ENCODE measurements at regions not wholly inside any gene's neighbourhood (a gene's known extent, or its start where the extent isn't known, plus 50 kb on each side); places are given as distances from the start of the nearest gene placed in this dataset.

DNA sequence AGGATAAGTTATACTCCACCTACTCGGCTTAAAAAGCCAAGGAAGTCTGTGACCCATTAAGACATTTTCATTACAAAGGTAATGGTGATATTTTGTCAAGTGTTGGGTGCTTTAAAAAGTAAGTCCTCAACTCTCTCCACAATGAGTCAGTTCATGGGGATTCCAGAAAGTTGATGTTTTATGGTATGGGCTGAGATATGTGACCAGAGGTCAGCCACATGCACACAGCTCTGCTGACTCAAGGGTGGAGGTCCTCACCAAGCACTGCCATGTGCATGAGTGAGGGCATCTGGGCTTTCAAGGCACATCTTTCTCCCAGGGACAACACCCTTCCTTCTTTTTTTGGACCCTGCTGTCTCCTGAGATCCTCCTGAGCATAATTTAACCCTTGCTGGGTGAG is 292.9 kb downstream of the PTEN start:
- SMC1A ChIA-PET (ENCODE audit: uncharacterized antibody, unreplicated experiment) = interaction anchor here (0.9 to 1.1 kb wide), 2 partner anchors 62 to 84 kb away, joined by 3 read pairs; no protein-coding TSS in a partner anchor
- in situ Hi-C loops (cut with MboI) = no loop called here
- TF ChIP-seq, protein P1, sequence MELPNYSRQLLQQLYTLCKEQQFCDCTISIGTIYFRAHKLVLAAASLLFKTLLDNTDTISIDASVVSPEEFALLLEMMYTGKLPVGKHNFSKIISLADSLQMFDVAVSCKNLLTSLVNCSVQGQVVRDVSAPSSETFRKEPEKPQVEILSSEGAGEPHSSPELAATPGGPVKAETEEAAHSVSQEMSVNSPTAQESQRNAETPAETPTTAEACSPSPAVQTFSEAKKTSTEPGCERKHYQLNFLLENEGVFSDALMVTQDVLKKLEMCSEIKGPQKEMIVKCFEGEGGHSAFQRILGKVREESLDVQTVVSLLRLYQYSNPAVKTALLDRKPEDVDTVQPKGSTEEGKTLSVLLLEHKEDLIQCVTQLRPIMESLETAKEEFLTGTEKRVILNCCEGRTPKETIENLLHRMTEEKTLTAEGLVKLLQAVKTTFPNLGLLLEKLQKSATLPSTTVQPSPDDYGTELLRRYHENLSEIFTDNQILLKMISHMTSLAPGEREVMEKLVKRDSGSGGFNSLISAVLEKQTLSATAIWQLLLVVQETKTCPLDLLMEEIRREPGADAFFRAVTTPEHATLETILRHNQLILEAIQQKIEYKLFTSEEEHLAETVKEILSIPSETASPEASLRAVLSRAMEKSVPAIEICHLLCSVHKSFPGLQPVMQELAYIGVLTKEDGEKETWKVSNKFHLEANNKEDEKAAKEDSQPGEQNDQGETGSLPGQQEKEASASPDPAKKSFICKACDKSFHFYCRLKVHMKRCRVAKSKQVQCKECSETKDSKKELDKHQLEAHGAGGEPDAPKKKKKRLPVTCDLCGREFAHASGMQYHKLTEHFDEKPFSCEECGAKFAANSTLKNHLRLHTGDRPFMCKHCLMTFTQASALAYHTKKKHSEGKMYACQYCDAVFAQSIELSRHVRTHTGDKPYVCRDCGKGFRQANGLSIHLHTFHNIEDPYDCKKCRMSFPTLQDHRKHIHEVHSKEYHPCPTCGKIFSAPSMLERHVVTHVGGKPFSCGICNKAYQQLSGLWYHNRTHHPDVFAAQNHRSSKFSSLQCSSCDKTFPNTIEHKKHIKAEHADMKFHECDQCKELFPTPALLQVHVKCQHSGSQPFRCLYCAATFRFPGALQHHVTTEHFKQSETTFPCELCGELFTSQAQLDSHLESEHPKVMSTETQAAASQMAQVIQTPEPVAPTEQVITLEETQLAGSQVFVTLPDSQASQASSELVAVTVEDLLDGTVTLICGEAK (IDR thresholded peaks at IDR 0.05; ENCODE audit: borderline replicate concordance) = no peak
- TF ChIP-seq ZBED1 (IDR thresholded peaks at IDR 0.05; ENCODE audit: borderline replicate concordance) (no peak), SREBF1 (IDR thresholded peaks at IDR 0.05; ENCODE audit: low read length) (no peak), CHD1 (IDR thresholded peaks at IDR 0.05; ENCODE audit: low read depth, low read length) (no peak), POLR2A (IDR thresholded peaks at IDR 0.05; ENCODE audit: low read depth, low read length) (no peak), TCF7 (IDR thresholded peaks at IDR 0.05; ENCODE audit: borderline replicate concordance) (no peak)
- TF ChIP-seq, protein P2, sequence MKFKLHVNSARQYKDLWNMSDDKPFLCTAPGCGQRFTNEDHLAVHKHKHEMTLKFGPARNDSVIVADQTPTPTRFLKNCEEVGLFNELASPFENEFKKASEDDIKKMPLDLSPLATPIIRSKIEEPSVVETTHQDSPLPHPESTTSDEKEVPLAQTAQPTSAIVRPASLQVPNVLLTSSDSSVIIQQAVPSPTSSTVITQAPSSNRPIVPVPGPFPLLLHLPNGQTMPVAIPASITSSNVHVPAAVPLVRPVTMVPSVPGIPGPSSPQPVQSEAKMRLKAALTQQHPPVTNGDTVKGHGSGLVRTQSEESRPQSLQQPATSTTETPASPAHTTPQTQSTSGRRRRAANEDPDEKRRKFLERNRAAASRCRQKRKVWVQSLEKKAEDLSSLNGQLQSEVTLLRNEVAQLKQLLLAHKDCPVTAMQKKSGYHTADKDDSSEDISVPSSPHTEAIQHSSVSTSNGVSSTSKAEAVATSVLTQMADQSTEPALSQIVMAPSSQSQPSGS (IDR thresholded peaks at IDR 0.05; ENCODE audit: low read length) = no peak
- TF ChIP-seq, protein P3, sequence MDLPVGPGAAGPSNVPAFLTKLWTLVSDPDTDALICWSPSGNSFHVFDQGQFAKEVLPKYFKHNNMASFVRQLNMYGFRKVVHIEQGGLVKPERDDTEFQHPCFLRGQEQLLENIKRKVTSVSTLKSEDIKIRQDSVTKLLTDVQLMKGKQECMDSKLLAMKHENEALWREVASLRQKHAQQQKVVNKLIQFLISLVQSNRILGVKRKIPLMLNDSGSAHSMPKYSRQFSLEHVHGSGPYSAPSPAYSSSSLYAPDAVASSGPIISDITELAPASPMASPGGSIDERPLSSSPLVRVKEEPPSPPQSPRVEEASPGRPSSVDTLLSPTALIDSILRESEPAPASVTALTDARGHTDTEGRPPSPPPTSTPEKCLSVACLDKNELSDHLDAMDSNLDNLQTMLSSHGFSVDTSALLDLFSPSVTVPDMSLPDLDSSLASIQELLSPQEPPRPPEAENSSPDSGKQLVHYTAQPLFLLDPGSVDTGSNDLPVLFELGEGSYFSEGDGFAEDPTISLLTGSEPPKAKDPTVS (IDR thresholded peaks at IDR 0.05; ENCODE audit: low read depth, low read length) = no peak
- TF ChIP-seq, protein P4, sequence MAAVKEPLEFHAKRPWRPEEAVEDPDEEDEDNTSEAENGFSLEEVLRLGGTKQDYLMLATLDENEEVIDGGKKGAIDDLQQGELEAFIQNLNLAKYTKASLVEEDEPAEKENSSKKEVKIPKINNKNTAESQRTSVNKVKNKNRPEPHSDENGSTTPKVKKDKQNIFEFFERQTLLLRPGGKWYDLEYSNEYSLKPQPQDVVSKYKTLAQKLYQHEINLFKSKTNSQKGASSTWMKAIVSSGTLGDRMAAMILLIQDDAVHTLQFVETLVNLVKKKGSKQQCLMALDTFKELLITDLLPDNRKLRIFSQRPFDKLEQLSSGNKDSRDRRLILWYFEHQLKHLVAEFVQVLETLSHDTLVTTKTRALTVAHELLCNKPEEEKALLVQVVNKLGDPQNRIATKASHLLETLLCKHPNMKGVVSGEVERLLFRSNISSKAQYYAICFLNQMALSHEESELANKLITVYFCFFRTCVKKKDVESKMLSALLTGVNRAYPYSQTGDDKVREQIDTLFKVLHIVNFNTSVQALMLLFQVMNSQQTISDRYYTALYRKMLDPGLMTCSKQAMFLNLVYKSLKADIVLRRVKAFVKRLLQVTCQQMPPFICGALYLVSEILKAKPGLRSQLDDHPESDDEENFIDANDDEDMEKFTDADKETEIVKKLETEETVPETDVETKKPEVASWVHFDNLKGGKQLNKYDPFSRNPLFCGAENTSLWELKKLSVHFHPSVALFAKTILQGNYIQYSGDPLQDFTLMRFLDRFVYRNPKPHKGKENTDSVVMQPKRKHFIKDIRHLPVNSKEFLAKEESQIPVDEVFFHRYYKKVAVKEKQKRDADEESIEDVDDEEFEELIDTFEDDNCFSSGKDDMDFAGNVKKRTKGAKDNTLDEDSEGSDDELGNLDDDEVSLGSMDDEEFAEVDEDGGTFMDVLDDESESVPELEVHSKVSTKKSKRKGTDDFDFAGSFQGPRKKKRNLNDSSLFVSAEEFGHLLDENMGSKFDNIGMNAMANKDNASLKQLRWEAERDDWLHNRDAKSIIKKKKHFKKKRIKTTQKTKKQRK (IDR thresholded peaks at IDR 0.05; ENCODE audit: low read depth, low read length) = no peak
- TF ChIP-seq, protein P5, sequence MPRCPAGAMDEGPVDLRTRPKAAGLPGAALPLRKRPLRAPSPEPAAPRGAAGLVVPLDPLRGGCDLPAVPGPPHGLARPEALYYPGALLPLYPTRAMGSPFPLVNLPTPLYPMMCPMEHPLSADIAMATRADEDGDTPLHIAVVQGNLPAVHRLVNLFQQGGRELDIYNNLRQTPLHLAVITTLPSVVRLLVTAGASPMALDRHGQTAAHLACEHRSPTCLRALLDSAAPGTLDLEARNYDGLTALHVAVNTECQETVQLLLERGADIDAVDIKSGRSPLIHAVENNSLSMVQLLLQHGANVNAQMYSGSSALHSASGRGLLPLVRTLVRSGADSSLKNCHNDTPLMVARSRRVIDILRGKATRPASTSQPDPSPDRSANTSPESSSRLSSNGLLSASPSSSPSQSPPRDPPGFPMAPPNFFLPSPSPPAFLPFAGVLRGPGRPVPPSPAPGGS (IDR thresholded peaks at IDR 0.05; ENCODE audit: borderline replicate concordance, insufficient read depth, low read depth, low read length, poor library complexity, severe bottlenecking) = no peak
- TF ChIP-seq, protein P6, sequence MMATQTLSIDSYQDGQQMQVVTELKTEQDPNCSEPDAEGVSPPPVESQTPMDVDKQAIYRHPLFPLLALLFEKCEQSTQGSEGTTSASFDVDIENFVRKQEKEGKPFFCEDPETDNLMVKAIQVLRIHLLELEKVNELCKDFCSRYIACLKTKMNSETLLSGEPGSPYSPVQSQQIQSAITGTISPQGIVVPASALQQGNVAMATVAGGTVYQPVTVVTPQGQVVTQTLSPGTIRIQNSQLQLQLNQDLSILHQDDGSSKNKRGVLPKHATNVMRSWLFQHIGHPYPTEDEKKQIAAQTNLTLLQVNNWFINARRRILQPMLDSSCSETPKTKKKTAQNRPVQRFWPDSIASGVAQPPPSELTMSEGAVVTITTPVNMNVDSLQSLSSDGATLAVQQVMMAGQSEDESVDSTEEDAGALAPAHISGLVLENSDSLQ (IDR thresholded peaks at IDR 0.05) = no peak

More for the DNA sequence above, 292.9 kb downstream of the PTEN start:
- DNase-seq (ENCODE audit: low read depth, low spot score) (no peak), ATAC-seq (no peak), FAIRE-seq (no peak)
- H3K79me2 ChIP-seq (ENCODE audit: control insufficient read depth, insufficient read depth, low read length) = no peaks in the 10 kb centered on the region
- H4K20me1 ChIP-seq (ENCODE audit: control insufficient read depth, insufficient read depth) = no peaks in the 10 kb centered on the region
- no peaks in the 10 kb centered on the region for H3K27me3 ChIP-seq (replicated peaks in 1 of 2; ENCODE audit: control insufficient read depth in 2 of 2, insufficient read depth in 2 of 2, low read length in 1 of 2)
- no peaks in the 10 kb centered on the region for H3K36me3 ChIP-seq (ENCODE audit: control insufficient read depth in 2 of 2, insufficient read depth in 2 of 2, low read length in 1 of 2)
- no peak overlapping the region for H3K27ac ChIP-seq (ENCODE audit: control insufficient read depth, insufficient read depth)
- H2AFZ ChIP-seq (ENCODE audit: control insufficient read depth, low read depth, low read length) = no peak overlapping the region
- ChIA-PET RAD21 (ENCODE audit: unreplicated experiment) (interaction anchor here (1.6 kb wide), 1 partner anchor 42 kb away, joined by 3 read pairs; no protein-coding TSS in a partner anchor), CTCF (interaction anchor here (0.9 to 1.2 kb wide), 3 partner anchors 18 to 56 kb away, joined by 3 to 4 read pairs (median 3); no protein-coding TSS in a partner anchor), POLR2A (no interaction called here)
- H3K4me1 ChIP-seq (ENCODE audit: control insufficient read depth, insufficient read depth, low read length) = peaks cover 15% of the 10 kb centered on the region
- intact Hi-C loops (cut with micrococcal nuclease; ENCODE audit: unreplicated experiment) = no loop called here
- no peak overlapping the region for H3K4me2 ChIP-seq (ENCODE audit: control insufficient read depth, insufficient read depth)
- H3K9me3 ChIP-seq (replicated peaks; ENCODE audit: control insufficient read depth, insufficient read depth, low read length) = peaks cover 7% of the 10 kb centered on the region
- BruUV-seq (replicated peaks) = no TSS peak
- H3K9ac ChIP-seq (ENCODE audit: control insufficient read depth, insufficient read depth, low read length) = no peak overlapping the region
- WGBS (ENCODE audit: insufficient coverage, insufficient replicate concordance, low lambda C conversion rate, missing lambda C conversion rate) = 96% methylated on average over 1 of the region's 1 CpG
- no peak overlapping the region for H3K4me3 ChIP-seq

Measured in GM12878 (cell line).